Neural cell (in vitro differentiated cells): ENCODE measurements at regions not wholly inside any gene's neighbourhood (a gene's known extent, or its start where the extent isn't known, plus 50 kb on each side); places are given as distances from the start of the nearest gene placed in this dataset.

Experiments used
- H2AFZ ChIP-seq: fragments of 200-600, 300-800 bp; sonication (generic), shearing (Covaris generic); 2 replicates; pipeline ENCODE4 v1.6.0; 2014; ENCODE audit warnings: low read depth, mild to moderate bottlenecking, antibody characterized with exemption, low read length, moderate library complexity
- H3F3A ChIP-seq: fragments of 200-600 bp; shearing (Covaris generic); 2 replicates; pipeline ENCODE4 v1.6.1; 2016; ENCODE audit warnings: mild to moderate bottlenecking, moderate library complexity, mixed read lengths, antibody characterized with exemption, low read length; ENCODE audit not compliant: insufficient read depth, poor library complexity, severe bottlenecking
- H3K27ac ChIP-seq: fragments of 200-600, 300-800 bp; sonication (generic), shearing (Covaris generic); 2 replicates; pipeline ENCODE4 v1.5.1; 2014; ENCODE audit warnings: mild to moderate bottlenecking, low read length, moderate library complexity
- H3K27me3 ChIP-seq: fragments of 300-800, 200-600 bp; sonication (generic), shearing (Covaris generic); 2 replicates; pipeline ENCODE4 v1.6.0; 2014; ENCODE audit warnings: mild to moderate bottlenecking, low read depth, low read length, moderate library complexity; ENCODE audit not compliant: insufficient read depth
- H3K36me3 ChIP-seq: fragments of 300-800, 200-600 bp; sonication (generic), shearing (Covaris generic); 2 replicates; pipeline ENCODE4 v1.5.1; 2014; ENCODE audit warnings: mild to moderate bottlenecking, antibody characterized with exemption, low read length, moderate library complexity; ENCODE audit not compliant: insufficient read depth
- H3K4me2 ChIP-seq: fragments of 300-800, 200-600 bp; sonication (generic), shearing (Covaris generic); 2 replicates; pipeline ENCODE4 v1.6.0; 2014; ENCODE audit warnings: mild to moderate bottlenecking, low read length
- H3K4me3 ChIP-seq: fragments of 300-800, 200-600 bp; sonication (generic), shearing (Covaris generic); 2 replicates; pipeline ENCODE4 v1.5.1; 2014; ENCODE audit warnings: mild to moderate bottlenecking, low read length, moderate library complexity
- H3K79me2 ChIP-seq: fragments of 200-600 bp; shearing (Covaris generic); replicated peaks from 2 replicates; pipeline ENCODE4 v1.6.0; 2014; ENCODE audit warnings: mild to moderate bottlenecking, low read length, moderate library complexity; ENCODE audit not compliant: insufficient read depth
- H3K9ac ChIP-seq: fragments of 300-800, 200-600 bp; sonication (generic), shearing (Covaris generic); 2 replicates; pipeline ENCODE4 v1.6.1; 2016; ENCODE audit warnings: mild to moderate bottlenecking, low read length, mixed read lengths
- H3K9me2 ChIP-seq: fragments of 200-600 bp; shearing (Covaris generic); 2 replicates; pipeline ENCODE4 v1.6.1; 2016; ENCODE audit warnings: mild to moderate bottlenecking, low read length, mixed read lengths; ENCODE audit not compliant: insufficient read depth
- H3K9me3 ChIP-seq: fragments of 200-600, 300-800 bp; sonication (generic), shearing (Covaris generic); 2 replicates; pipeline ENCODE4 v1.6.1; 2016; ENCODE audit warnings: mild to moderate bottlenecking, mixed run types, low read length, moderate library complexity, mixed read lengths
- H4K20me1 ChIP-seq: fragments of 200-600 bp; shearing (Covaris generic); 2 replicates; pipeline ENCODE4 v1.6.1; 2016; ENCODE audit warnings: mild to moderate bottlenecking, mixed run types; ENCODE audit not compliant: insufficient read depth
- CTCF ChIP-seq: fragments of 450-650 bp; IDR thresholded peaks from 2 replicates; pipeline ENCODE4 v1.5.1; 2014; ENCODE audit warnings: antibody characterized with exemption, mild to moderate bottlenecking, moderate library complexity; ENCODE audit not compliant: poor library complexity, severe bottlenecking
- EP300 ChIP-seq: fragments of 450-650 bp; conservative IDR thresholded peaks from 2 replicates; pipeline ENCODE4 v1.6.1; 2014; ENCODE audit warnings: antibody characterized with exemption, mild to moderate bottlenecking, moderate library complexity; ENCODE audit not compliant: poor library complexity, severe bottlenecking
- EZH2 ChIP-seq: fragments of 200-600, 300-800 bp; shearing (Covaris generic), sonication (generic); IDR thresholded peaks from 2 replicates; pipeline ENCODE4 v1.6.1; 2014; ENCODE audit warnings: antibody characterized with exemption, low read length, borderline replicate concordance, mild to moderate bottlenecking; ENCODE audit not compliant: insufficient read depth, poor library complexity, severe bottlenecking
- MXI1 ChIP-seq: fragments of 450-650 bp; conservative IDR thresholded peaks from 2 replicates; pipeline ENCODE4 v1.6.1; 2014; ENCODE audit warnings: antibody characterized with exemption, mild to moderate bottlenecking; ENCODE audit not compliant: poor library complexity, severe bottlenecking
- POLR2AphosphoS5 ChIP-seq: IDR thresholded peaks from 2 replicates; pipeline ENCODE4 v1.6.1; 2012
- RAD21 ChIP-seq: fragments of 450-650 bp; conservative IDR thresholded peaks from 2 replicates; pipeline ENCODE4 v1.6.1; 2014; ENCODE audit warnings: antibody characterized with exemption, mild to moderate bottlenecking, moderate library complexity
- REST ChIP-seq: IDR thresholded peaks from 2 replicates; pipeline ENCODE4 v1.6.1; 2012; ENCODE audit warnings: borderline replicate concordance
- SMC3 ChIP-seq: fragments of 450-650 bp; conservative IDR thresholded peaks from 2 replicates; pipeline ENCODE4 v1.6.1; 2014; ENCODE audit warnings: antibody characterized with exemption, mild to moderate bottlenecking, moderate library complexity; ENCODE audit not compliant: poor library complexity
- TAF1 ChIP-seq: IDR thresholded peaks from 2 replicates; pipeline ENCODE4 v1.6.1; 2012; ENCODE audit warnings: low read depth

- TF ChIP-seq SMC3 (no peak), EP300 (no peak), POLR2AphosphoS5 (no peak), REST (no peak), TAF1 (no peak), CTCF (no peak), MXI1 (no peak), RAD21 (no peak), EZH2 (no peak)
- no peaks in the 10 kb centered on the region for H3K9me2 ChIP-seq
- H3K27me3 ChIP-seq: no peaks in the 10 kb centered on the region
- H2AFZ ChIP-seq: no peak overlapping the region
- no peak overlapping the region for H3K4me3 ChIP-seq
- no peaks in the 10 kb centered on the region for H3K36me3 ChIP-seq
- H3K4me2 ChIP-seq: no peak overlapping the region
- no peaks in the 10 kb centered on the region for H3K79me2 ChIP-seq
- no peaks in the 10 kb centered on the region for H3F3A ChIP-seq
- no peaks in the 10 kb centered on the region for H4K20me1 ChIP-seq
- no peaks in the 10 kb centered on the region for H3K9me3 ChIP-seq
- no peak overlapping the region for H3K9ac ChIP-seq
- H3K27ac ChIP-seq: no peak overlapping the region
Observed at GRCh38 chr10:65501259-65501658, 1424.6 kb upstream of the LRRTM3 start.

- Histone ChIP-seq H3K9ac (no peak overlapping the region), H3K79me2 (no peaks in the 10 kb centered on the region), H3K27me3 (no peaks in the 10 kb centered on the region), H3K4me3 (no peak overlapping the region), H2AFZ (no peak overlapping the region), H3K9me3 (no peaks in the 10 kb centered on the region), H4K20me1 (no peaks in the 10 kb centered on the region), H3K4me2 (no peak overlapping the region), H3K27ac (no peak overlapping the region), H3K36me3 (no peaks in the 10 kb centered on the region), H3K9me2 (no peaks in the 10 kb centered on the region), H3F3A (no peaks in the 10 kb centered on the region)
- TF ChIP-seq REST (no peak), CTCF (no peak), TAF1 (no peak), EZH2 (no peak), EP300 (no peak), RAD21 (no peak), POLR2AphosphoS5 (no peak)
Observed at GRCh38 chr10:65518379-65518778, 1407.5 kb upstream of the LRRTM3 start.
